ENCODE measurements at regions not wholly inside any gene's neighbourhood (a gene's known extent, or its start where the extent isn't known, plus 50 kb on each side); places are given as distances from the start of the nearest gene placed in this dataset.

- no peak overlapping the region for H3K4me3 ChIP-seq (ENCODE audit: low read depth, low read length)
- no peak for DNase-seq (ENCODE audit: low read depth)
- in situ Hi-C loops (cut with HindIII; ENCODE audit: low sequenced_read_pairs) = no loop called here
- TF ChIP-seq, protein P1, sequence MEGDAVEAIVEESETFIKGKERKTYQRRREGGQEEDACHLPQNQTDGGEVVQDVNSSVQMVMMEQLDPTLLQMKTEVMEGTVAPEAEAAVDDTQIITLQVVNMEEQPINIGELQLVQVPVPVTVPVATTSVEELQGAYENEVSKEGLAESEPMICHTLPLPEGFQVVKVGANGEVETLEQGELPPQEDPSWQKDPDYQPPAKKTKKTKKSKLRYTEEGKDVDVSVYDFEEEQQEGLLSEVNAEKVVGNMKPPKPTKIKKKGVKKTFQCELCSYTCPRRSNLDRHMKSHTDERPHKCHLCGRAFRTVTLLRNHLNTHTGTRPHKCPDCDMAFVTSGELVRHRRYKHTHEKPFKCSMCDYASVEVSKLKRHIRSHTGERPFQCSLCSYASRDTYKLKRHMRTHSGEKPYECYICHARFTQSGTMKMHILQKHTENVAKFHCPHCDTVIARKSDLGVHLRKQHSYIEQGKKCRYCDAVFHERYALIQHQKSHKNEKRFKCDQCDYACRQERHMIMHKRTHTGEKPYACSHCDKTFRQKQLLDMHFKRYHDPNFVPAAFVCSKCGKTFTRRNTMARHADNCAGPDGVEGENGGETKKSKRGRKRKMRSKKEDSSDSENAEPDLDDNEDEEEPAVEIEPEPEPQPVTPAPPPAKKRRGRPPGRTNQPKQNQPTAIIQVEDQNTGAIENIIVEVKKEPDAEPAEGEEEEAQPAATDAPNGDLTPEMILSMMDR (IDR thresholded peaks at IDR 0.05; ENCODE audit: low read depth, low read length, missing control alignments) = no peak
Observed at GRCh38 chr15:36495456-36495991, 83.9 kb upstream of the CDIN1 start.

DNA sequence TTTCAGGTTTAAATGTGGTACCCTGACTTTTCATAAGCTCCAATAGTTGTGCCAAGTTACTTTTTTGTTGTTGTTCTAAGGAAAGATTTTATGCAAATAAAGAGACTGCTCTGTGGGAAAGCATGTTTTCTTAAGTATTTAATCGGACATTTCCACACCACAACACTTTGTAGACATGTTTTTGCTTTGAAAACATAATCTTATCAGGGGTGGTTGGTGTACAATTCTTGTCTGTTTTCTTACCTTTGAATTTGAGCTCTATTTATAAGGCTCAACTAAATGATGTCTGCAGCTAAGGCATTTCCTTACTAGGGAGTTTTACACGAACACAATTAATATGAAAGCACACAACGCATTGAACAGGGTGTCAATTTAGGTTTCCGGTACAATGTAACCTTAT, 81.5 kb upstream of the CDIN1 start:
- in situ Hi-C loops (cut with HindIII; ENCODE audit: low sequenced_read_pairs) = no loop called here
- DNase-seq (ENCODE audit: low read depth) = peak; percentile 11
- no peak overlapping the region for H3K4me3 ChIP-seq (ENCODE audit: low read depth, low read length)
- TF ChIP-seq, protein P1 (IDR thresholded peaks at IDR 0.05; ENCODE audit: low read depth, low read length, missing control alignments) = no peak

DNA sequence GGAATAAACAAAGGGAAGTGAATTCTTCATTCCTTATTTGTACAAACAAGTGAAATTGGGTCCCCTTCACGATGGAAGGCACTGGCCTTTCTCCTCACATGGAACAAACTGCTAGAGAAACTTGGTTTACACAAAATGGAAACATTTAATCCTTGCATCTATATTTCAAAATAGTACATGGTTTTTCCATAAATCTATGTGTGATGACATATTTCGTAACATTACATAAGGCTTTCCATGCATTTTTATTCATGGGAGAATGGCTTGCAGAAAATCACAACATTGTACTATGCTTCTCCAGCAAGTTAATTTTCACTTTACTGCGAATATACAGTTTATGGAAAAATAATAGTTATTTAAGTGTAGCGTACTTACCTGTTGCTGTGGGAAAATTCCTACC, 81.0 kb upstream of the CDIN1 start:
- TF ChIP-seq, protein P1 (IDR thresholded peaks at IDR 0.05; ENCODE audit: low read depth, low read length, missing control alignments) = no peak
- H3K4me3 ChIP-seq (ENCODE audit: low read depth, low read length) = no peak overlapping the region
- no peak for DNase-seq (ENCODE audit: low read depth)
- in situ Hi-C loops (cut with HindIII; ENCODE audit: low sequenced_read_pairs) = no loop called here

- TF ChIP-seq, protein P1 (IDR thresholded peaks at IDR 0.05; ENCODE audit: low read depth, low read length, missing control alignments) = no peak
- in situ Hi-C loops (cut with HindIII; ENCODE audit: low sequenced_read_pairs) = no loop called here
- H3K4me3 ChIP-seq (ENCODE audit: low read depth, low read length) = no peak overlapping the region
- no peak for DNase-seq (ENCODE audit: low read depth)
Observed at GRCh38 chr15:36498916-36499315, 80.5 kb upstream of the CDIN1 start.

DNA sequence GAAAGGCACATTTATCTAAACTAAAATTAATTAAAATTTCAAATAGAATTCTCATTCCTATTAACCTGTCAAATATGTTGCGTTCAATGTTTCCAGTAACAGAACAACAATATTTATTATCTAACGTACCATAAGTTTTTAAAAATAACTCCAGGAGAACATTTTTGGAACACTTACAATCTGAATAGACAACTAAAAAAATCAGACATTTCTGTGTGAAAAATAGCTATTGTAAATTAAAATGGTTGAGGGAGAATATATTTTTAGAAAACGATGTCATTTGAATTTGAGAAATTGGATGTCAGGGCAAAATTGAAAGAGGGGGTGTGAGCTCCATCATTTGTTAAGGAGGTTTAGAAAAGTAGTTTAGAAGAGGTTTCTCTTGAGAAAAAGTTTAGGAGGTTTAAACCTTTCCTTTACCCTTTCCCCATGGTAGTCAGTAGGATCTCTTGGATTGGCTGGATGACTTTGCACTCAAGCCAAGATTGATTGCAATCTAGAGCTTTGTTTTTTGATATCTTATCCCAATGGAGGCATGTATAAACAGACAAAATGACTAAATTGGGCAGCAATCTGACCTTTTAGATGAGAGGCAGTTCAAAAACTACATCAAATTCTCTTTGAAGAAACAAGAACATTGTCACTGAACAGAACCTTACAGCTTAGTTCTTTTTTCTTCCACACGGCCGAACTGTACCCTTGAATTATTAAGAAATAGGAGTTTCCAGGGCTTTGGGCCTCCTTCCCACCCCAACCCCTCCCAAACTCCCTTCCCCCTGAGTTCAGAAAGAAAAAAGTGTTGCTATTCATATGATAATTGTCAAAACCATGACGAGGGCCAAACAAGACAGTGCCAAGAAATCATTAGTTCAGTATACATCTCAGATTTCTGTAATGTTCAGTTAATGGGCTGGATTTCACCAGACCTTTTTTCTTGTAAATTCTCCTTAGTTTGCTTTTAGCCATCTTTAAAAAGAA, 79.7 kb upstream of the CDIN1 start:
- H3K4me3 ChIP-seq (ENCODE audit: low read depth, low read length) = no peak overlapping the region
- no peak for DNase-seq (ENCODE audit: low read depth)
- TF ChIP-seq, protein P1 (IDR thresholded peaks at IDR 0.05; ENCODE audit: low read depth, low read length, missing control alignments) = no peak
- in situ Hi-C loops (cut with HindIII; ENCODE audit: low sequenced_read_pairs) = no loop called here

- H3K4me3 ChIP-seq (ENCODE audit: low read depth, low read length) = no peak overlapping the region
- peak; percentile 64 for DNase-seq (ENCODE audit: low read depth)
- in situ Hi-C loops (cut with HindIII; ENCODE audit: low sequenced_read_pairs) = no loop called here
- TF ChIP-seq, protein P1 (IDR thresholded peaks at IDR 0.05; ENCODE audit: low read depth, low read length, missing control alignments) = peak; percentile 82
Observed at GRCh38 chr15:36501063-36501678, 78.3 kb upstream of the CDIN1 start.
